K562 (cell line): ENCODE measurements at regions not wholly inside any gene's neighbourhood (a gene's known extent, or its start where the extent isn't known, plus 50 kb on each side); places are given as distances from the start of the nearest gene placed in this dataset.

Experiments used
- ARNT ChIP-seq, 2 experiments: fragments of 450-650 bp; IDR thresholded peaks; 2 replicates each; pipeline ENCODE4 v1.6.1; 2016; ENCODE audit warnings: mild to moderate bottlenecking in 1 of 2
- BRD9 ChIP-seq: fragments of 450-650 bp; IDR thresholded peaks from 2 replicates; pipeline ENCODE4 v1.6.1; 2018; ENCODE audit warnings: low read depth; ENCODE audit not compliant: partially characterized antibody
- DNMT1 ChIP-seq: fragments of 450-650 bp; IDR thresholded peaks from 2 replicates; pipeline ENCODE4 v1.6.1; 2016; ENCODE audit warnings: antibody characterized with exemption, mild to moderate bottlenecking
- E2F1 ChIP-seq: sonication (generic); formaldehyde crosslinking; IDR thresholded peaks from 2 replicates; pipeline ENCODE4 v1.8.1; 2023; ENCODE audit warnings: mild to moderate bottlenecking, missing genetic modification reagents, moderate library complexity
- ELF4 ChIP-seq: fragments of 450-650 bp; formaldehyde crosslinking; IDR thresholded peaks from 2 replicates; pipeline ENCODE4 v1.4.0; 2022; ENCODE audit warnings: missing genetic modification characterization
- ETV5 ChIP-seq: sonication (generic); formaldehyde crosslinking; IDR thresholded peaks from 2 replicates; pipeline ENCODE4 v1.4.0; 2020; ENCODE audit warnings: low read depth, mild to moderate bottlenecking, missing genetic modification reagents
- FOXK1 ChIP-seq: sonication (generic); formaldehyde crosslinking; IDR thresholded peaks from 2 replicates; pipeline ENCODE4 v1.8.0; 2022; ENCODE audit warnings: missing genetic modification reagents, mild to moderate bottlenecking, borderline replicate concordance
- GATA2 ChIP-seq: sonication (generic); formaldehyde crosslinking; IDR thresholded peaks from 2 replicates; pipeline ENCODE4 v1.4.0; 2020; ENCODE audit warnings: mild to moderate bottlenecking, missing genetic modification reagents
- KLF13 ChIP-seq: fragments of 450-650 bp; IDR thresholded peaks from 2 replicates; pipeline ENCODE4 v1.6.1; 2016; ENCODE audit warnings: missing genetic modification characterization, low read depth, mild to moderate bottlenecking, missing compliant biosample characterization, moderate library complexity, borderline replicate concordance
- NFATC3 ChIP-seq: fragments of 450-650 bp; IDR thresholded peaks from 2 replicates; pipeline ENCODE4 v1.6.1; 2017; ENCODE audit warnings: mild to moderate bottlenecking
- NFXL1 ChIP-seq: fragments of 450-650 bp; formaldehyde crosslinking; IDR thresholded peaks from 2 replicates; pipeline ENCODE4 v1.4.0; 2021; ENCODE audit warnings: mild to moderate bottlenecking
- PCBP2 ChIP-seq: fragments of 200-400 bp; formaldehyde crosslinking; IDR thresholded peaks from 2 replicates; pipeline ENCODE4 v1.6.1; 2018; ENCODE audit warnings: low read length, low read depth, mild to moderate bottlenecking, moderate library complexity; ENCODE audit not compliant: poor library complexity, severe bottlenecking
- SRSF7 ChIP-seq: fragments of 200-400 bp; formaldehyde crosslinking; optimal IDR thresholded peaks from 2 replicates; pipeline ENCODE3; 2017; ENCODE audit warnings: mild to moderate bottlenecking, low read depth, low read length
- TAF1 ChIP-seq: IDR thresholded peaks from 2 replicates; pipeline ENCODE4 v1.6.1; 2011; ENCODE audit warnings: mild to moderate bottlenecking, low read length, moderate library complexity; ENCODE audit not compliant: insufficient read depth, control insufficient read depth, severe bottlenecking; ENCODE audit errors: extremely low read depth
- TAF7 ChIP-seq: fragments of 450-650 bp; IDR thresholded peaks from 2 replicates; pipeline ENCODE4 v1.6.1; 2016; ENCODE audit warnings: missing genetic modification characterization, missing compliant biosample characterization
- XRCC4 ChIP-seq: IDR thresholded peaks from one replicate; pipeline ENCODE4 v1.6.1; 2011; ENCODE audit not compliant: insufficient read depth, insufficient read length; ENCODE audit errors: extremely low read depth
- XRCC5 ChIP-seq: fragments of 200-400 bp; formaldehyde crosslinking; IDR thresholded peaks from 2 replicates; pipeline ENCODE4 v1.6.1; 2017; ENCODE audit warnings: low read depth, mild to moderate bottlenecking, low read length
- ZNF444 ChIP-seq: fragments of 250-450 bp; sonication (Bioruptor Pico); IDR thresholded peaks from 2 replicates; pipeline ENCODE4 v1.4.0; 2020; ENCODE audit warnings: mild to moderate bottlenecking, moderate library complexity
- TF ChIP-seq, protein P1 (sequence below), 2 experiments: fragments of 450-650 bp in 1 of 2; sonication (generic) in 1 of 2; formaldehyde crosslinking; conservative IDR thresholded peaks; 2 replicates each; pipeline versions ENCODE4 v1.4.0 to v1.8.1; 2020 to 2022; ENCODE audit warnings: mild to moderate bottlenecking in 1 of 2, missing genetic modification reagents in 1 of 2
- TF ChIP-seq, protein P2 (sequence below): IDR thresholded peaks from 2 replicates; pipeline ENCODE4 v1.6.1; 2011; ENCODE audit warnings: borderline replicate concordance, low read depth, mild to moderate bottlenecking, moderate library complexity, low read length; ENCODE audit not compliant: insufficient read depth, poor library complexity, severe bottlenecking
- TF ChIP-seq, protein P3 (sequence below): sonication (generic); formaldehyde crosslinking; IDR thresholded peaks from 2 replicates; pipeline ENCODE4 v1.8.1; 2023; ENCODE audit warnings: mild to moderate bottlenecking, missing genetic modification reagents

- TF ChIP-seq, protein P1, sequence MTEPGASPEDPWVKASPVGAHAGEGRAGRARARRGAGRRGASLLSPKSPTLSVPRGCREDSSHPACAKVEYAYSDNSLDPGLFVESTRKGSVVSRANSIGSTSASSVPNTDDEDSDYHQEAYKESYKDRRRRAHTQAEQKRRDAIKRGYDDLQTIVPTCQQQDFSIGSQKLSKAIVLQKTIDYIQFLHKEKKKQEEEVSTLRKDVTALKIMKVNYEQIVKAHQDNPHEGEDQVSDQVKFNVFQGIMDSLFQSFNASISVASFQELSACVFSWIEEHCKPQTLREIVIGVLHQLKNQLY (CRISPR knock-in tag; conservative IDR thresholded peaks at IDR 0.05) = no peak
- no peak for TF ChIP-seq E2F1
- TF ChIP-seq KLF13 (tag) = no peak
- TF ChIP-seq TAF1 = no peak
- no peak for TF ChIP-seq NFATC3
- TF ChIP-seq PCBP2 = no peak
- 0 out of 2 replicates have a peak, but pooled peaks have one; percentile 18 for TF ChIP-seq ELF4 (CRISPR knock-in tag)
- TF ChIP-seq GATA2 = no peak
- TF ChIP-seq XRCC4 = no peak
- no peak for TF ChIP-seq XRCC5
- TF ChIP-seq NFXL1 (CRISPR knock-in tag) = no peak
- no peak for TF ChIP-seq ZNF444 (CRISPR knock-in tag)
- TF ChIP-seq, protein P2, sequence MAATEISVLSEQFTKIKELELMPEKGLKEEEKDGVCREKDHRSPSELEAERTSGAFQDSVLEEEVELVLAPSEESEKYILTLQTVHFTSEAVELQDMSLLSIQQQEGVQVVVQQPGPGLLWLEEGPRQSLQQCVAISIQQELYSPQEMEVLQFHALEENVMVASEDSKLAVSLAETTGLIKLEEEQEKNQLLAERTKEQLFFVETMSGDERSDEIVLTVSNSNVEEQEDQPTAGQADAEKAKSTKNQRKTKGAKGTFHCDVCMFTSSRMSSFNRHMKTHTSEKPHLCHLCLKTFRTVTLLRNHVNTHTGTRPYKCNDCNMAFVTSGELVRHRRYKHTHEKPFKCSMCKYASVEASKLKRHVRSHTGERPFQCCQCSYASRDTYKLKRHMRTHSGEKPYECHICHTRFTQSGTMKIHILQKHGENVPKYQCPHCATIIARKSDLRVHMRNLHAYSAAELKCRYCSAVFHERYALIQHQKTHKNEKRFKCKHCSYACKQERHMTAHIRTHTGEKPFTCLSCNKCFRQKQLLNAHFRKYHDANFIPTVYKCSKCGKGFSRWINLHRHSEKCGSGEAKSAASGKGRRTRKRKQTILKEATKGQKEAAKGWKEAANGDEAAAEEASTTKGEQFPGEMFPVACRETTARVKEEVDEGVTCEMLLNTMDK = no peak
- no peak for TF ChIP-seq TAF7
- TF ChIP-seq ETV5 (CRISPR knock-in tag) = no peak
- TF ChIP-seq BRD9 = no peak
- TF ChIP-seq, protein P3, sequence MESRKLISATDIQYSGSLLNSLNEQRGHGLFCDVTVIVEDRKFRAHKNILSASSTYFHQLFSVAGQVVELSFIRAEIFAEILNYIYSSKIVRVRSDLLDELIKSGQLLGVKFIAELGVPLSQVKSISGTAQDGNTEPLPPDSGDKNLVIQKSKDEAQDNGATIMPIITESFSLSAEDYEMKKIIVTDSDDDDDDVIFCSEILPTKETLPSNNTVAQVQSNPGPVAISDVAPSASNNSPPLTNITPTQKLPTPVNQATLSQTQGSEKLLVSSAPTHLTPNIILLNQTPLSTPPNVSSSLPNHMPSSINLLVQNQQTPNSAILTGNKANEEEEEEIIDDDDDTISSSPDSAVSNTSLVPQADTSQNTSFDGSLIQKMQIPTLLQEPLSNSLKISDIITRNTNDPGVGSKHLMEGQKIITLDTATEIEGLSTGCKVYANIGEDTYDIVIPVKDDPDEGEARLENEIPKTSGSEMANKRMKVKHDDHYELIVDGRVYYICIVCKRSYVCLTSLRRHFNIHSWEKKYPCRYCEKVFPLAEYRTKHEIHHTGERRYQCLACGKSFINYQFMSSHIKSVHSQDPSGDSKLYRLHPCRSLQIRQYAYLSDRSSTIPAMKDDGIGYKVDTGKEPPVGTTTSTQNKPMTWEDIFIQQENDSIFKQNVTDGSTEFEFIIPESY (CRISPR knock-in tag) = no peak
- TF ChIP-seq DNMT1 = no peak
- TF ChIP-seq SRSF7 = no peak
- no peak for TF ChIP-seq ARNT (IDR thresholded peaks at IDR 0.05)
- TF ChIP-seq FOXK1 (CRISPR knock-in tag) = no peak
Measured at GRCh38 chr5:5605170-5605764, 182.8 kb downstream of the ICE1 start (continued).
